ENCODE measurements at regions not wholly inside any gene's neighbourhood (a gene's known extent, or its start where the extent isn't known, plus 50 kb on each side); places are given as distances from the start of the nearest gene placed in this dataset.
"Not testable (repeated sequence)": the region's sequence is repeated elsewhere in the genome, so short reads cannot be mapped to it uniquely, and the experiment has no call there.

DNA sequence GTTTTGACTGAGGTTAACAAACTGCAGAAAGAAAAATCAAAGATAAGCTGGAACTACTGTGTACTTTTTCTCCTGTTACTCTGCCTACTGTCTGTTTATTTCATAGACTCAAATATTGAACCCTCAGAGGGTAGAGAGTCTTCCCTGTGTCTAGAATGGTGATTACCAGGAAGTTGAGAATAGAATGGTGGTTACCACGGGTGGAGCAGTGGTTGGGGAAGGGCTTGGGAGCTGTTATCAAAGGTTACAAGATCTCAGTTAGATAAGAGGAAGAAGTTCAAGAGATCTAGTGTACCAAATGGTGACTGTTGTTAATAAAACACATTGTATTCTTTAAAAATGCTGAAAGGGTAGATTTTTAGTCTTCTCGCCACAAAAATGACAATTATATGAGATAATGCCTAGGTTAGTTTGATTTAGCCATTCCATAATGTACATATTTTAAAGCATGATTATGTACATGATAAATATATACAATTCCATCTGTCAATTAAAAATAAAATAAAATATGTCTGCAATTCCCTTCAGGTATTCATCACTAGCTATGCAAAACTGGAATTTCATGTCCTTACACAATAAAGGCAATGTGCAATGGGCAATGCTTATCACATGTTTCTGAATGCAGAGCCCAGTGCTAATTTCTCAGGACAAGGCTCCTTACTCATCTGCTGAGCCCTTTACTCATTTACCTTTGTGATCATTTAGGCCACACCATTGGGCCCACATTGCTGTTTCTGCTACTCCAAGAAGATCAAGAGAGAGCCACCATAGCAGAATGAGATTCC, 474.3 kb upstream of the CAMK1G start:
- no peak for DNase-seq (ENCODE audit: low read depth)

GRCh38 chr1:209113521-209113920, 470.0 kb upstream of the CAMK1G start:
- no peak for DNase-seq (ENCODE audit: low read depth)

- DNase-seq (ENCODE audit: low read depth), result no peak
Observed at GRCh38 chr1:209116705-209117104, 466.8 kb upstream of the CAMK1G start.

DNA sequence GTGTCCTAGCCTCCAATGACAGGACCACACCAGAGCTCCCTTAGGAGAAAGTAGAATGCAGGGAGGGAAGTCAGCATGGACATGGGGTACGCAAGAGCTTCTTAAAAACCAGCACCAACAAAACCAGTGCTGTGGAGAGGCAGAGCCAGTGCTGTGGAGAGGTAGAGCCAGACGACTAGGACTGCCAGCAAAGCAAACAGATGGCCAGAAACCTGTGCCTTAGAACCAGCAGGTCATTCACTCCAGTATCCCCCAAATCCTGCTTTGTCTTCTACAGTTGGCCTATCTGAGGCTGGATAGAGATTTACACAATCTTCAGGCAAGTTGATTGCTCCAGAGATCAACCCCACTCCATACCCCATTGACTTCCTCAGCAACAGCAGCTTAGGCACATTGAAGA, 459.9 kb upstream of the CAMK1G start:
- no peak for DNase-seq (ENCODE audit: low read depth)

DNA sequence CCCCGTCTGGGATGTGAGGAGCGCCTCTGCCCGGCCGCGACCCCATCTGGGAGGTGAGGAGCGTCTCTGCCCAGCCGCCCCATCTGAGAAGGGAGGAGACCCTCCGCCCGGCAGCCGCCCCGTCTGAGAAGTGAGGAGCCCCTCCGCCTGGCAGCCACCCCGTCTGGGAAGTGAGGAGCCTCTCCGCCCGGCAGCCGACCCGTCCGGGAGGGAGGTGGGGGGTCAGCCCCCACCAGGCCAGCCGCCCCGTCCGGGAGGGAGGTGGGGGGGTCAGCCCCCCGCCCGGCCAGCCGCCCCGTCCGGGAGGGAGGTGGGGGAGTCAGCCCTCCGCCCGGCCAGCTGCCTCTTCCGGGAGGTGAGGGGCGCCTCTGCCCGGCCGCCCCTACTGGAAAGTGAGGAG, 454.4 kb upstream of the CAMK1G start:
- not testable (repeated sequence) for DNase-seq (ENCODE audit: low read depth)

DNA sequence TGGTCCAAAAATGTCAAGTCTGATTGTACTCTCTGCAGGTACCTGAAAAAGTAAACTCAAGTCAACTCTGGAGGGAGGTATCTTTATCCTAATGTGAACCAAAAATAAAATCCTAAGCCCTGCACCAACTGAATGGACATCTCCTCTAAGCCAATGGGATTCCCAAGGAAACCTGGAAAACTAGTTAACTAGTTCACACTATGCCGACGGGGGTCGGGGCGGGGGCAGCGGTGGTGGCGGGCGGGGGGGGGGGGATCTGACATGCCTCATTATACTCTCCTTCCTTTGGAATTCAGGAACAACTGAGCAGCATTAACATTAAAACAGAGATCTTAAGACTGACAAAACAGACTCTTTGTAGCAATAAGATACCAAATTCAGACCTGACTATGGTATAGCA, 452.6 kb upstream of the CAMK1G start:
- DNase-seq (ENCODE audit: low read depth), result no peak

GRCh38 chr1:209132736-209133467, 450.6 kb upstream of the CAMK1G start:
- DNase-seq (ENCODE audit: low read depth), result no peak

GRCh38 chr1:209134001-209134400, 449.5 kb upstream of the CAMK1G start:
- DNase-seq (ENCODE audit: low read depth), result no peak

GRCh38 chr1:209143916-209144315, 439.6 kb upstream of the CAMK1G start:
- DNase-seq (ENCODE audit: low read depth), result no peak

DNA sequence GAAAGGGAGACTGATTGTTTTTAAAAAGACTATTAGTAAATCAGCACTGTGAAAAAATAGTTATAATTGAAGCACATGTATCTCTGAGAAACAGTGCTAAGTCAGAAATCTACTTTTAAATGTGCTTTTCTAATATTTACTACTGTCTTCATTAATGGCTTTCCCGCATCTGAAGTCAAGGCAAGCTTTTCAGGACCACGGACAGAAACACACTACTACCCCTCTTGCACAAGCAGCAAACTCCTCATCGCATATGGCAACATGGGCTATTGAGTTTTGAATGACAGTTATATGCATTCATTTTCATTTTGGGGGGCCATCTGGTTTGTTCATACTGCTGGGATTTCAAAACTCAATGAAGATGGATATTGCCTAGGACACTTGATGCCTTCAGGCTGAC, 433.4 kb upstream of the CAMK1G start:
- DNase-seq (ENCODE audit: low read depth), result no peak

- no peak for DNase-seq (ENCODE audit: low read depth)
Observed at GRCh38 chr1:209153411-209153810, 430.1 kb upstream of the CAMK1G start.

- no peak for DNase-seq (ENCODE audit: low read depth)
Observed at GRCh38 chr1:209154912-209155311, 428.6 kb upstream of the CAMK1G start.

DNA sequence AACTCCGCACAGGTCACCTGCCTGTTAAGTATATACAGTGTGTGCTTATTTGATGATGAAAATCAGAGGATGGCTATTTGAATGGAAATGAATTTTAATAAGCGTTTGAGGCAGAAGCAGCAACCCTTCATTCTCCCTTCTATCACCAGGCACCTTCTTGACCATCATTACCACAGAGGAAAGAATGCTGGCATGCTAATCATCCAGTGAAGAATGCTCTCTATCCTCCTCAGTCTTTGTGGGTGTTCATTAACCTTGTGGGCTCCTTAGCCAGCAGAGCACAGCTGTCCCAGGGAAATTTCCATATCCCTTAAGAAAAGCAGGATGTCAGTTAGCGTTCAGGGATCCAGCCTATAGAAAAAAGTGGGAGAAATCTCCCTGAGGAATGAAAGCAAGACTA, 428.0 kb upstream of the CAMK1G start:
- DNase-seq (ENCODE audit: low read depth), result no peak

GRCh38 chr1:209156991-209157390, 426.5 kb upstream of the CAMK1G start:
- DNase-seq (ENCODE audit: low read depth), result no peak

DNA sequence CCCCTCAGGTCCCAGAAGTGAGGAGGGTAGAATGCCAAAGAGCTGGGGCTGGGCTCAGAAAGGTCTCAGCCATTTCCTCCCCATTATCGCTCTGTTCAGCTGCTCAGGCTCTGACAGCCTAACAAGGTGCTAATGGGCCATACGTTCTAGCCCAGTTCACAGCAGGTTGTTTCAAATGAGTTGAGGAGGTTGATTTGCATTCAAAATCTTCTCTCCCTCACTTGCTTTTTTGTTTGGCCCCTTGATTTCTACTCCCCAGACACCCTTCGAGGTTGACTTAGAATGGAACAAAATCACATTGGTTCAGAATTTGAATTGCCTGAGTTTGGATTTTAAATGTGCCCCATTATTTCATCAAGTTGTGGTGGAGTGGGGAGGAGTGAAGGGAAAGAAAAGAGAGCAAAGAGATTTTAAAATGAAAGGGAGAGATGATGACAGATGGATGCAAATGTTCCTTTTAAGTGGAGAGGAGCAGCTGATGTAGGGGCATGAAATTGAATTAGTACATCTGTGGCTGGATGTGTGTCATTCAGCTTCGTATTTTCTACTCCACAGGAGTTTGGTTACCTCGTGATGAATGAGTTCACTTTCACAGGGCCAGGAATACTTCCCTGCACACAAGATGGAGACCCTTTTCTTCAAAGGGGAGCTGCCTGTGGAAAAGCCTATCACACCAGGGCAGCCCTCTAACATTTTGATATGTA, 425.8 kb upstream of the CAMK1G start:
- no peak for DNase-seq (ENCODE audit: low read depth)

GRCh38 chr1:209158851-209159250, 424.7 kb upstream of the CAMK1G start:
- no peak for DNase-seq (ENCODE audit: low read depth)

DNA sequence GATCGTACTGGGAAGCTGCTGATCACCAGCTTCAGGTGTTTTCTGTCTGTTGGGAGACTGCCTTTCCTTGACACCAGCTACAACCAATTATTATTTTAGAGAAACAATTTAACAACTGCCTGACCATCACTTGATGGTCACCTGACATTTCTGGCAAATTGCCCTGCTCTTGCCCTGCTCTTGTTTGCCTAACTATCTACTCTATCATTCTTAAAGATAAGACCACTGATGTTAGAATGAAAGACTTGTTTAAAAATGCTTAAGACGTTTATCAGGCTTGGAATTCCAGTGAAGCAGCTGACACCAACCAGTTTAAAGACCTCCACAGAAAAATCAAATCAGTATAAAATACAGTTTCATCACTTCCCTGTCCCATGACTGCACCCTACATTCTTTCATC, 423.3 kb upstream of the CAMK1G start:
- no peak for DNase-seq (ENCODE audit: low read depth)

GRCh38 chr1:209162651-209163050, 420.9 kb upstream of the CAMK1G start:
- DNase-seq (ENCODE audit: low read depth), result no peak

- no peak for DNase-seq (ENCODE audit: low read depth)
Observed at GRCh38 chr1:209168204-209168603, 415.3 kb upstream of the CAMK1G start.

- DNase-seq (ENCODE audit: low read depth), result no peak
Observed at GRCh38 chr1:209171151-209171550, 412.4 kb upstream of the CAMK1G start.

DNA sequence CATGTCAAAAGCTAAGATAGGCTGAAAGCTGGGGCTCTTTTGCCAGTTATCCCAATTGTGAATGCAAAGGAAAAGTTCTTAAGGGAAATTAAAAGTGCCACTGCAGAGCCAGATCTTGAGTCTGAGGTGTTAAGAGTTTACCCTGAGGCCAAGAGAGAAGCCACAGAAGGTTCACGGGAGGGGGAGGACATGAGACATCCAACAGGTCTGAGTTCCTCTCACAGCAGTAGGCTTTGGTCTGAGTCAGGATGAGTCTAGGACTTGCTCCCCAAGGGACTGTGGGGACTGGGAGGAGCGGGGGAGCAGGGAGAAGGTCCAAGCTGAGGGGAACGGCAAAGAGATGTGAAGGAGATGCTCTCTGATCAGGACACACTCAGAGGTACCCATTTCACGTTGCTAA, 411.2 kb upstream of the CAMK1G start:
- DNase-seq (ENCODE audit: low read depth), result no peak

GRCh38 chr1:209172792-209173542, 410.5 kb upstream of the CAMK1G start:
- DNase-seq (ENCODE audit: low read depth), result not testable (repeated sequence)
